Amniotic epithelial cell (primary cell): ENCODE measurements at regions not wholly inside any gene's neighbourhood (a gene's known extent, or its start where the extent isn't known, plus 50 kb on each side); places are given as distances from the start of the nearest gene placed in this dataset.

Experiments used
- DNase-seq: peaks from one replicate; pipeline ENCODE4 v3.0.0-alpha.2; 2010; ENCODE audit warnings: low read depth

- no peak for DNase-seq
These were observed 51.0 kb upstream of the KLF13 start for GRCh38 chr15:31275331-31276262.

DNA sequence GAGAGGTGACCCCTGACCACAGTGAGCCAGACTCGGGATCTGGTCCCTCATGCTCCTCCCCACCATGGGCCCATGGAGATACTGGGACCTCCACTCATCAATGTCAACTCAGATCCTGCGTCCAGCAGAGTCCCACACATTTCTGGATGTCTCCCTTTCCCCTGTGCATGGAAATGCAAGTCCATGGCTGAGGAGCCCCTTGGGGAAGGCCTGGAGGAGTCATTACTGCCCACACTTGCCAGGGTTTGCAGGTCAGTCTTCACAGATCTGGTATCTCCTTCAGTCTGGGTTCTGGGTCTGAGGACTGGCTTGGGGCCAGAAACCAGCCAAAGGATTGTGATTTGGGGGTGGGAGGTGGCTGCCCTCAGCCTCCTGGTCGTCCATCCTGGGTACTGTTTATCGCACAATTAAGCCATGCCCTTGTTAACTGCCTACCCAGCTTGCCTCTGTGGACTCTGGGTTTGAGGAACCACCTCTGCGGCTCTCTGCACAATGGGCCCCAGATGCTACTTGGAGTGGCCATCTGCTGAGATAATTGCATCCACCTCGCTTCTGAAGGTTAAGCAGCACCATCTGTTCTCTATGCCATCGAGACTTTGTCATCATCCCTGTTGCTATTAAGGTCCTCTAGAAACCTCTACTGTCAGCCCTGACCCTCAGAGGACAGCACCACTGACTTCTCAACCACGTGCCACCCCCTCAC is 49.9 kb upstream of the KLF13 start:
- no peak for DNase-seq
